GM21576 (cell line): ENCODE measurements at regions not wholly inside any gene's neighbourhood (a gene's known extent, or its start where the extent isn't known, plus 50 kb on each side); places are given as distances from the start of the nearest gene placed in this dataset.

Experiments used
- ATAC-seq: cut with Tn5 transposase; IDR thresholded peaks from one replicate; pipeline ENCODE4 v1.9.1; 2021; ENCODE audit warnings: mild to moderate bottlenecking, moderate library complexity; ENCODE audit not compliant: unreplicated experiment

- ATAC-seq: no peak
These were observed 229.3 kb downstream of the IDS start for GRCh38 chrX:149275836-149276235.

- ATAC-seq: no peak
These were observed 230.5 kb downstream of the IDS start for GRCh38 chrX:149274516-149275105.

GRCh38 chrX:149272690-149273463, 232.2 kb downstream of the IDS start:
- ATAC-seq: no peak

- ATAC-seq: peak; percentile 80
These were observed 237.0 kb downstream of the IDS start for GRCh38 chrX:149267878-149268813.

- ATAC-seq: no peak
These were observed 243.0 kb downstream of the IDS start for GRCh38 chrX:149262086-149262485.

GRCh38 chrX:149259241-149259640, 245.9 kb downstream of the IDS start:
- no peak for ATAC-seq

- ATAC-seq: no peak
These were observed 249.2 kb downstream of the IDS start for GRCh38 chrX:149255860-149256259.

- ATAC-seq: no peak
These were observed 257.0 kb downstream of the IDS start for GRCh38 chrX:149248073-149248625.

- no peak for ATAC-seq
These were observed 274.4 kb downstream of the IDS start for GRCh38 chrX:149230689-149231088.

- no peak for ATAC-seq
These were observed 281.3 kb downstream of the IDS start for GRCh38 chrX:149223854-149224253.

- no peak for ATAC-seq
These were observed 283.1 kb downstream of the IDS start for GRCh38 chrX:149222040-149222439.

- ATAC-seq: no peak
These were observed 283.9 kb downstream of the IDS start for GRCh38 chrX:149221230-149221629.

- ATAC-seq: no peak
These were observed 291.8 kb downstream of the IDS start for GRCh38 chrX:149213264-149213663.

GRCh38 chrX:149208307-149208706, 296.8 kb downstream of the IDS start:
- no peak for ATAC-seq

- no peak for ATAC-seq
These were observed 297.6 kb downstream of the IDS start for GRCh38 chrX:149207518-149207917.

- ATAC-seq: peak; percentile 57
These were observed 299.2 kb downstream of the IDS start for GRCh38 chrX:149205937-149206336.

GRCh38 chrX:149205081-149205480, 300.0 kb downstream of the IDS start:
- no peak for ATAC-seq

GRCh38 chrX:149199734-149200133, 305.4 kb downstream of the IDS start:
- no peak for ATAC-seq

- ATAC-seq: peak; percentile 79
These were observed 305.9 kb downstream of the IDS start for GRCh38 chrX:149198980-149199732.

- no peak for ATAC-seq
These were observed 320.0 kb downstream of the IDS start for GRCh38 chrX:149185087-149185486.
